ENCODE measurements at regions not wholly inside any gene's neighbourhood (a gene's known extent, or its start where the extent isn't known, plus 50 kb on each side); places are given as distances from the start of the nearest gene placed in this dataset.

- TF ChIP-seq EZH2 (IDR thresholded peaks at IDR 0.05; ENCODE audit: borderline replicate concordance, low read length) (no peak), CTCF (IDR thresholded peaks at IDR 0.05; ENCODE audit: low read length) (no peak)
These were observed 1197.8 kb upstream of the SORCS1 start for GRCh38 chr10:108362296-108362695.

All from OCI-LY1 (cell line).